ENCODE measurements at regions not wholly inside any gene's neighbourhood (a gene's known extent, or its start where the extent isn't known, plus 50 kb on each side); places are given as distances from the start of the nearest gene placed in this dataset.

DNA sequence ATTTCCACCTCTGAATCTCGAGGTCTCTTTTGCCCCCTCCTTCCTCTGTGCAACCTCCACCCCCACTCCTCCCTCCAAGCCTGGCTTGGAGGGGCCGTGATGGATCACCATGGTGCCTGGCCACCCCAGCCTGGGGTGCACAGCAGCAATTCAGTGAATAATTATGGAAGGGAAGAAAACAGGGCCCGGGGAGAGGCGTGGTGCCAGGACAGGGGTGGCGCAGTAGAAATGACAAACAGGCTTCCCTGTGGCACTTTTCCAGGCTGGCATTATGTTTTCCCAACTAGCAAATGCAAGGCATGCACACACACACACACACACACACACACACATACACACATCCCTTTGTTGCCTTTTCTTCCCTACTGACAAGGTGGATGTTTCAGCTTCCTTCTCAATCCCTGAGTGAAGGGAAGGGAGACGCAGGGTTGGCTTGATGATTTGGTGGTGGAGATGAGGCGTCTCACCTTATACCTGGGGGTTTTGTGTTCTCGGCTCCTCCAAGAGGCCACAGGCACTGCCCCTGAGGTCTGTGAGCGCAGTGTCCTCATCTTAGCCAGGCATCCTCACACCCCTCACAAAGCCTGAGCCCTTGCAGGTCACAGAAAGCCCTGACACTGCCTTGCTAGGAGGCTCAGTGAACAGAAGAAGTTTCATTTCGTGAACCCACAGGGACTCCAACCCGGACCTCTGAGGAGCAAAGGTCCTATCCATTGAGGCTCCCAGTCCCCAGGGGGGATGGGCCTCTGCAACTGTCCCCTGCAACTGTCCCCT lies 215.8 kb downstream of the MATN1 start:
- Histone ChIP-seq H3K4me3 (ENCODE audit: low read length) (no peak overlapping the region), H3K4me1 (ENCODE audit: insufficient read depth, low read length) (no peaks in the 10 kb centered on the region), H3K36me3 (ENCODE audit: insufficient read depth, low read depth, low read length) (no peaks in the 10 kb centered on the region), H3K27me3 (ENCODE audit: insufficient read depth, low read length) (no peaks in the 10 kb centered on the region), H3K9me3 (ENCODE audit: insufficient read depth, low read depth, low read length) (no peaks in the 10 kb centered on the region), H3K9ac (ENCODE audit: low read depth, low read length) (no peak overlapping the region), H3K27ac (ENCODE audit: low read length) (no peak overlapping the region)

GRCh38 chr1:30507016-30507312 lies 216.4 kb downstream of the MATN1 start:
- Histone ChIP-seq H3K36me3 (ENCODE audit: insufficient read depth, low read depth, low read length) (no peaks in the 10 kb centered on the region), H3K9ac (ENCODE audit: low read depth, low read length) (no peak overlapping the region), H3K27me3 (ENCODE audit: insufficient read depth, low read length) (no peaks in the 10 kb centered on the region), H3K4me3 (ENCODE audit: low read length) (no peak overlapping the region), H3K27ac (ENCODE audit: low read length) (no peak overlapping the region), H3K9me3 (ENCODE audit: insufficient read depth, low read depth, low read length) (no peaks in the 10 kb centered on the region), H3K4me1 (ENCODE audit: insufficient read depth, low read length) (no peaks in the 10 kb centered on the region)

DNA sequence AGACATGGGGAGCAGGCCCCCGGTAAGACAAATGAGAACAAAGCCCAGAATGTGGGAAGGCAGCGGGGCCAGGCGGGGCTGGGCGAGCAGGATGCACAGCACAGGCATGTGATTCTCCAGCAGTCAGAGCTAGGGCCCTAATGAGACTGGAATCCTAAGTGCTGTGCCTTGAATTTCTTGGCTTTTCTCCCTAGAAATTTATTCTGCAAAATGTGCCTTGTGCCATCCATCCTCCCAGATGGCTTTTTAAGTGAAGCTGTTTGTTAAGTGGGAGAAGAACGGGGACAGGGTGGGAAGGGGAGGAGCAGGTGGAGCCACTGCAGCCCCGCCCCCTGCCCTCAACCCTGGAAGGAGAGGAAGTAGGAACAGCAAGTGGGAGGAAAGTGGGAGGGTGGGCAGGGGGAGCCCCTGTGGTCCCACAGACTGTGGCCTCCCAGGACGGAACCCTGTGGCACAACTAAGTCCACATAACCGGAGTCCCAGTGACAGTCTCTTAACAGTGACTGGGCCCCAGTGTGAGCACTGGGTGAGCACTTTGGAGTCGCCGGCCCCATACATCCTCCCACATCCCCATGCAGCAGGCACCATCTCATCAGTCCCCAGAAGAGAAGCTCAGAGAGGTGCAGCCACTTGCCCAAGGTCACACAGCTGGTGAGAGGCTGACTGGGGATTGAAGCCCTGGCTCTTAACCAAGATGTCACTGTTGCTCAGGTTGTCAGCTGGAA lies 216.9 kb downstream of the MATN1 start:
- H3K27me3 ChIP-seq (ENCODE audit: insufficient read depth, low read length), result no peaks in the 10 kb centered on the region
- H3K27ac ChIP-seq (ENCODE audit: low read length), result no peak overlapping the region
- H3K9ac ChIP-seq (ENCODE audit: low read depth, low read length), result no peak overlapping the region
- H3K36me3 ChIP-seq (ENCODE audit: insufficient read depth, low read depth, low read length), result no peaks in the 10 kb centered on the region
- H3K4me3 ChIP-seq (ENCODE audit: low read length), result no peak overlapping the region
- no peaks in the 10 kb centered on the region for H3K4me1 ChIP-seq (ENCODE audit: insufficient read depth, low read length)
- H3K9me3 ChIP-seq (ENCODE audit: insufficient read depth, low read depth, low read length), result no peaks in the 10 kb centered on the region

GRCh38 chr1:30505853-30506252 lies 217.5 kb downstream of the MATN1 start:
- no peaks in the 10 kb centered on the region for H3K27me3 ChIP-seq (ENCODE audit: insufficient read depth, low read length)
- no peaks in the 10 kb centered on the region for H3K36me3 ChIP-seq (ENCODE audit: insufficient read depth, low read depth, low read length)
- H3K4me1 ChIP-seq (ENCODE audit: insufficient read depth, low read length), result no peaks in the 10 kb centered on the region
- H3K9ac ChIP-seq (ENCODE audit: low read depth, low read length), result no peak overlapping the region
- H3K4me3 ChIP-seq (ENCODE audit: low read length), result no peak overlapping the region
- H3K9me3 ChIP-seq (ENCODE audit: insufficient read depth, low read depth, low read length), result no peaks in the 10 kb centered on the region
- no peak overlapping the region for H3K27ac ChIP-seq (ENCODE audit: low read length)

DNA sequence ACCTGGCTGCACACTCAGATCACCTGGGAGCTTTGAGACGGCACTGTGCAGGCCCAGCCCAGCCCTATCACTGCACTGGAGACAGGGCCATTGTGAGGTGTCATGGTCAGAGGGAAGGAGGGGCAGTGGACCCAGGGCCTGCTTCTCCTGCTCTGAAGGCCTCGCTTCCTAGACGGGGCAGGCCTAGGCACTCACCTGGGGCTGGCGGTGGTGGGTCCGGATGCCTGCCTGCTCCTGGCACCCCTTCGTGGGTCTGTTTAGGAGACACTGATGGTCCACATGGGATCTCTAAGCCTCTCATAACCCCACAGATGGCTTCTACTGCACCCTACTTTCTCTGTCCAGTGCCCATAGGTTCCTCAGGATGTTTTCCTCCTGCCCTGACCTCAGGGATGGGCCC lies 230.9 kb downstream of the MATN1 start:
- Histone ChIP-seq H3K27ac (ENCODE audit: low read length) (no peak overlapping the region), H3K36me3 (ENCODE audit: insufficient read depth, low read depth, low read length) (no peaks in the 10 kb centered on the region), H3K9me3 (ENCODE audit: insufficient read depth, low read depth, low read length) (peaks cover 17% of the 10 kb centered on the region), H3K27me3 (ENCODE audit: insufficient read depth, low read length) (no peaks in the 10 kb centered on the region), H3K4me1 (ENCODE audit: insufficient read depth, low read length) (no peaks in the 10 kb centered on the region), H3K4me3 (ENCODE audit: low read length) (no peak overlapping the region), H3K9ac (ENCODE audit: low read depth, low read length) (no peak overlapping the region)

DNA sequence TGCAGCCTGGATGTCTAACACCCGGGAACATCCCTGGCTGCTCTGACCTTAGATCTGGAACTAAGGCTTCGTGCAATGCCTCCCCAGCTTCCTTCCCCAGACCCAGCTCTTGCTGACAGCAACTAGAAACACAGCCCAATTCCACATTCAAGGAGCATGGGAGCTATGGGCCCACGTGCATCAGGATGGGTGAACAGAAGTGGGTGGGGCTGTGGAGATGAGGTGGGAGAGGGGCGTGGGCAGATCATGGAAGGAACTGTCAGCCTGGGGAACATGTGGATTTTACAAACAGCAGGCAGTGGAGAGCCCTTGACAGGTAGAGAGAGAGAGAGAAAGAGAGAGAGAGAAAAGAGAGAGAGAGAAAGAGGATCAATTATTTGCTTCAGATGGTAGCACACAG lies 231.6 kb downstream of the MATN1 start:
- Histone ChIP-seq H3K4me1 (ENCODE audit: insufficient read depth, low read length) (no peaks in the 10 kb centered on the region), H3K36me3 (ENCODE audit: insufficient read depth, low read depth, low read length) (no peaks in the 10 kb centered on the region), H3K27ac (ENCODE audit: low read length) (no peak overlapping the region), H3K4me3 (ENCODE audit: low read length) (no peak overlapping the region), H3K27me3 (ENCODE audit: insufficient read depth, low read length) (no peaks in the 10 kb centered on the region), H3K9ac (ENCODE audit: low read depth, low read length) (no peak overlapping the region), H3K9me3 (ENCODE audit: insufficient read depth, low read depth, low read length) (peaks cover 17% of the 10 kb centered on the region)

GRCh38 chr1:30490554-30491053 lies 232.8 kb downstream of the MATN1 start:
- Histone ChIP-seq H3K9ac (ENCODE audit: low read depth, low read length) (no peak overlapping the region), H3K27me3 (ENCODE audit: insufficient read depth, low read length) (no peaks in the 10 kb centered on the region)

GRCh38 chr1:30489737-30490389 lies 233.5 kb downstream of the MATN1 start:
- peaks cover 17% of the 10 kb centered on the region for H3K9me3 ChIP-seq (ENCODE audit: insufficient read depth, low read depth, low read length)
- H3K9ac ChIP-seq (ENCODE audit: low read depth, low read length), result no peak overlapping the region
- no peaks in the 10 kb centered on the region for H3K27me3 ChIP-seq (ENCODE audit: insufficient read depth, low read length)
- no peaks in the 10 kb centered on the region for H3K4me1 ChIP-seq (ENCODE audit: insufficient read depth, low read length)
- H3K27ac ChIP-seq (ENCODE audit: low read length), result no peak overlapping the region
- no peaks in the 10 kb centered on the region for H3K36me3 ChIP-seq (ENCODE audit: insufficient read depth, low read depth, low read length)
- no peak overlapping the region for H3K4me3 ChIP-seq (ENCODE audit: low read length)

More at GRCh38 chr1:30490554-30491053, 232.8 kb downstream of the MATN1 start:
- H3K9me3 ChIP-seq (ENCODE audit: insufficient read depth, low read depth, low read length), result peaks cover 17% of the 10 kb centered on the region
- H3K27ac ChIP-seq (ENCODE audit: low read length), result no peak overlapping the region
- no peaks in the 10 kb centered on the region for H3K4me1 ChIP-seq (ENCODE audit: insufficient read depth, low read length)
- no peaks in the 10 kb centered on the region for H3K36me3 ChIP-seq (ENCODE audit: insufficient read depth, low read depth, low read length)
- H3K4me3 ChIP-seq (ENCODE audit: low read length), result no peak overlapping the region

DNA sequence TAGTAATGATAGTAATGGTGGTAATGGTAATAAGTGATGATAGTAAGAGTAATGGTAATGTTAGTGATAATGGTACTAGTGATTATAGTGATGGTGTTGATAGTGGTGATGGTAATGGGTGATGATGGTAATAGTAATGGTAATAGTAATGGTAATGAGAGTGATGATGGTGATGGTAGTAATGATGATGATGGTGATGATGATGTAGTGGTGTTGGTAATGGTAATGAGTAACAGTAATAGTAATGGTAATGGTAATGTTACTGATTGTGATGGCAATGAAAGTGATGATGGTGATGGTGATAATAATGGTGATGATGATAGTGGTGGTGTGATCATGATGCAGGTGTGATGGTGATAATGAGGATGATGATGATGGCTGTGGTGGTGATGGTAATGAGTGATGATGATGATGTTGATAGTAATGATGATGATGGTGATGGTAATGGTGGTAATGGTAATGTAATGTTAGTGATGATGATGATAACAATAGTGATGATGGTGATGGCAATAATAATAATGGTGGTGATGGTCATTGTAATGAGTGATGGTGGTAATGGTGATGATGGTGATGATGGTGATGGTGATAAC lies 235.0 kb downstream of the MATN1 start:
- no peak overlapping the region for H3K4me3 ChIP-seq (ENCODE audit: low read length)
- H3K36me3 ChIP-seq (ENCODE audit: insufficient read depth, low read depth, low read length), result no peaks in the 10 kb centered on the region
- H3K27ac ChIP-seq (ENCODE audit: low read length), result no peak overlapping the region
- H3K4me1 ChIP-seq (ENCODE audit: insufficient read depth, low read length), result no peaks in the 10 kb centered on the region
- no peaks in the 10 kb centered on the region for H3K27me3 ChIP-seq (ENCODE audit: insufficient read depth, low read length)
- peaks cover 17% of the 10 kb centered on the region for H3K9me3 ChIP-seq (ENCODE audit: insufficient read depth, low read depth, low read length)
- H3K9ac ChIP-seq (ENCODE audit: low read depth, low read length), result no peak overlapping the region

- Histone ChIP-seq H3K27ac (ENCODE audit: low read length) (no peak overlapping the region), H3K4me3 (ENCODE audit: low read length) (no peak overlapping the region), H3K36me3 (ENCODE audit: insufficient read depth, low read depth, low read length) (no peaks in the 10 kb centered on the region), H3K9me3 (ENCODE audit: insufficient read depth, low read depth, low read length) (peaks cover 18% of the 10 kb centered on the region), H3K9ac (ENCODE audit: low read depth, low read length) (no peak overlapping the region), H3K4me1 (ENCODE audit: insufficient read depth, low read length) (no peaks in the 10 kb centered on the region), H3K27me3 (ENCODE audit: insufficient read depth, low read length) (no peaks in the 10 kb centered on the region)
These were observed 236.3 kb downstream of the MATN1 start for GRCh38 chr1:30487042-30487441.

GRCh38 chr1:30485072-30485471 lies 238.3 kb downstream of the MATN1 start:
- no peaks in the 10 kb centered on the region for H3K36me3 ChIP-seq (ENCODE audit: insufficient read depth, low read depth, low read length)
- peaks cover 32% of the 10 kb centered on the region for H3K9me3 ChIP-seq (ENCODE audit: insufficient read depth, low read depth, low read length)
- no peak overlapping the region for H3K27ac ChIP-seq (ENCODE audit: low read length)
- no peak overlapping the region for H3K4me3 ChIP-seq (ENCODE audit: low read length)
- H3K9ac ChIP-seq (ENCODE audit: low read depth, low read length), result no peak overlapping the region
- no peaks in the 10 kb centered on the region for H3K27me3 ChIP-seq (ENCODE audit: insufficient read depth, low read length)
- no peaks in the 10 kb centered on the region for H3K4me1 ChIP-seq (ENCODE audit: insufficient read depth, low read length)
